SK-N-SH (cell line): ENCODE measurements at regions not wholly inside any gene's neighbourhood (a gene's known extent, or its start where the extent isn't known, plus 50 kb on each side); places are given as distances from the start of the nearest gene placed in this dataset.

Experiments
- CTCF ChIA-PET: fragments of 300-600, 350-600 bp; formaldehyde crosslinking; extraction: SDS; loops from one replicate; lab custom pipeline; 2021; lab: Yijun Ruan, JAX
- POLR2A ChIA-PET: fragments of 350-600 bp; sonication (Branson Sonifier 250); formaldehyde crosslinking; extraction: SDS; loops from one replicate; lab custom pipeline; 2020; ENCODE audit warnings: antibody characterized with exemption, inconsistent platforms; lab: Yijun Ruan, JAX
- DNase-seq: peaks from one replicate; pipeline ENCODE4 v3.0.0; 2012
- H2AFZ ChIP-seq: fragments of 200-600 bp; sonication (generic); 2 replicates; pipeline ENCODE4 v1.8.1; 2016; ENCODE audit warnings: antibody characterized with exemption, mild to moderate bottlenecking, low read depth
- H3F3A ChIP-seq: fragments of 200-600 bp; sonication (generic); replicated peaks from 2 replicates; pipeline ENCODE3; 2016; ENCODE audit warnings: antibody characterized with exemption, mild to moderate bottlenecking; ENCODE audit not compliant: insufficient read depth
- H3K27ac ChIP-seq, 2 experiments: fragments of 200-500 bp in 1 of 2; fragments of 200-600 bp in 1 of 2; sonication (Bioruptor generic) in 1 of 2; sonication (generic), shearing (Covaris generic) in 1 of 2; 2 replicates each; pipeline versions ENCODE4 v1.5.1 to v1.6.1; 2014 to 2016; ENCODE audit warnings: low read depth in 2 of 2, inconsistent platforms in 1 of 2, low read length in 1 of 2, mild to moderate bottlenecking in 1 of 2, mixed read lengths in 1 of 2
- H3K27me3 ChIP-seq: fragments of 200-600 bp; sonication (generic), shearing (Covaris generic); 2 replicates; pipeline ENCODE4 v1.6.1; 2016; ENCODE audit warnings: mixed run types; ENCODE audit not compliant: insufficient read depth
- H3K36me3 ChIP-seq, 2 experiments: fragments of 200-500 bp in 1 of 2; fragments of 200-600 bp in 1 of 2; sonication (Bioruptor generic) in 1 of 2; sonication (generic) in 1 of 2; replicated peaks in 1 of 2; 2 replicates each; pipeline versions ENCODE3 to v1.5.1; 2014 to 2016; ENCODE audit warnings: low read length in 1 of 2, mild to moderate bottlenecking in 1 of 2; ENCODE audit not compliant: insufficient read depth in 2 of 2, control insufficient read depth in 1 of 2
- H3K4me1 ChIP-seq, 2 experiments: fragments of 200-500 bp in 1 of 2; fragments of 200-600 bp in 1 of 2; sonication (Bioruptor generic) in 1 of 2; sonication (generic), shearing (Covaris generic) in 1 of 2; 2 replicates each; pipeline versions ENCODE4 v1.5.1 to v1.6.1; 2014 to 2016; ENCODE audit warnings: low read depth in 1 of 2, low read length in 1 of 2, mixed run types in 1 of 2; ENCODE audit not compliant: insufficient read depth in 2 of 2, control insufficient read depth in 1 of 2
- H3K4me2 ChIP-seq: fragments of 200-600 bp; sonication (generic), shearing (Covaris generic); 2 replicates; pipeline ENCODE4 v1.6.1; 2017; ENCODE audit warnings: mixed run types
- H3K4me3 ChIP-seq, 2 experiments: fragments of 200-500 bp in 1 of 2; fragments of 200-600 bp in 1 of 2; sonication (Bioruptor generic) in 1 of 2; sonication (generic), shearing (Covaris generic) in 1 of 2; 2 replicates each; pipeline versions ENCODE4 v1.5.1 to v1.8.1; 2014 to 2016; ENCODE audit warnings: low read depth in 2 of 2, inconsistent platforms in 1 of 2, low read length in 1 of 2, mild to moderate bottlenecking in 1 of 2, mixed read lengths in 1 of 2, moderate library complexity in 1 of 2
- H3K79me2 ChIP-seq: fragments of 200-600 bp; sonication (generic); 2 replicates; pipeline ENCODE4 v1.8.1; 2017; ENCODE audit warnings: mild to moderate bottlenecking; ENCODE audit not compliant: insufficient read depth
- H3K9ac ChIP-seq: fragments of 200-600 bp; sonication (generic); 2 replicates; pipeline ENCODE4 v1.6.1; 2017; ENCODE audit warnings: mixed run types
- H3K9me2 ChIP-seq: fragments of 200-600 bp; sonication (generic); 2 replicates; pipeline ENCODE4 v1.6.1; 2017; ENCODE audit warnings: mixed run types
- H3K9me3 ChIP-seq: fragments of 200-600 bp; sonication (generic); 2 replicates; pipeline ENCODE4 v1.6.1; 2017; ENCODE audit warnings: mixed run types, mild to moderate bottlenecking, moderate library complexity
- H4K20me1 ChIP-seq: fragments of 200-600 bp; sonication (generic); 2 replicates; pipeline ENCODE4 v1.6.1; 2017; ENCODE audit warnings: mild to moderate bottlenecking, mixed run types; ENCODE audit not compliant: insufficient read depth
- CHD2 ChIP-seq: fragments of 150-350 bp; IDR thresholded peaks from 2 replicates; pipeline ENCODE4 v1.6.1; 2018; ENCODE audit warnings: low read length; ENCODE audit not compliant: partially characterized antibody
- CTCF ChIP-seq: fragments of 200-600 bp; sonication (generic); IDR thresholded peaks from 2 replicates; pipeline ENCODE4 v1.6.1; 2017; ENCODE audit warnings: antibody characterized with exemption, mild to moderate bottlenecking, moderate library complexity
- EP300 ChIP-seq, 2 experiments: IDR thresholded peaks; 2 replicates each; pipeline versions ENCODE4 v1.4.0 to v1.6.1; 2012; ENCODE audit warnings: borderline replicate concordance in 1 of 2, low read depth in 1 of 2, low read length in 1 of 2
- EZH2phosphoT487 ChIP-seq: fragments of 200-600 bp; sonication (generic); IDR thresholded peaks from 2 replicates; pipeline ENCODE4 v1.6.1; 2017; ENCODE audit warnings: low read depth, mixed run types, mild to moderate bottlenecking, antibody characterized with exemption, moderate library complexity, borderline replicate concordance
- FOSL2 ChIP-seq: IDR thresholded peaks from 2 replicates; pipeline ENCODE4 v1.4.0; 2012; ENCODE audit warnings: low read depth, mild to moderate bottlenecking, moderate library complexity, borderline replicate concordance
- GABPA ChIP-seq: IDR thresholded peaks from 2 replicates; pipeline ENCODE4 v1.4.0; 2012; ENCODE audit warnings: low read depth, mild to moderate bottlenecking
- GATA2 ChIP-seq: sonication (generic); formaldehyde crosslinking; IDR thresholded peaks from 2 replicates; pipeline ENCODE4 v1.5.0; 2020; ENCODE audit warnings: mild to moderate bottlenecking, missing genetic modification reagents
- IRF3 ChIP-seq: fragments of 150-350 bp; IDR thresholded peaks from 2 replicates; pipeline ENCODE4 v1.6.1; 2016; ENCODE audit warnings: mild to moderate bottlenecking, low read depth, low read length
- JUND ChIP-seq: IDR thresholded peaks from 2 replicates; pipeline ENCODE4 v1.4.0; 2012
- MAX ChIP-seq: IDR thresholded peaks from 2 replicates; pipeline ENCODE4 v1.4.0; 2012; ENCODE audit warnings: low read depth
- MXI1 ChIP-seq: IDR thresholded peaks from 2 replicates; pipeline ENCODE4 v1.6.1; 2012; ENCODE audit warnings: mild to moderate bottlenecking, low read depth, low read length, improper control_type of control experiment
- PBX3 ChIP-seq: IDR thresholded peaks from 2 replicates; pipeline ENCODE4; 2012
- POLR2AphosphoS5 ChIP-seq: IDR thresholded peaks from 2 replicates; pipeline ENCODE4 v1.6.1; 2012; ENCODE audit warnings: low read depth, low read length
- RCOR1 ChIP-seq: fragments of 150-350 bp; IDR thresholded peaks from 2 replicates; pipeline ENCODE4 v1.6.1; 2017; ENCODE audit warnings: antibody characterized with exemption, low read length
- RXRA ChIP-seq: IDR thresholded peaks from 2 replicates; pipeline ENCODE4 v1.4.0; 2012; ENCODE audit warnings: low read depth, mild to moderate bottlenecking, borderline replicate concordance
- SIN3A ChIP-seq: IDR thresholded peaks from 2 replicates; pipeline ENCODE4 v1.6.1; 2012; ENCODE audit warnings: low read depth, mild to moderate bottlenecking, low read length, moderate library complexity, borderline replicate concordance
- SMC3 ChIP-seq: IDR thresholded peaks from 2 replicates; pipeline ENCODE4 v1.6.1; 2012; ENCODE audit warnings: low read depth, low read length, improper control_type of control experiment
- TCF12 ChIP-seq: IDR thresholded peaks from 2 replicates; pipeline ENCODE4 v1.4.0; 2012
- USF1 ChIP-seq: IDR thresholded peaks from 2 replicates; pipeline ENCODE4 v1.4.0; 2012; ENCODE audit warnings: low read depth, borderline replicate concordance
- USF2 ChIP-seq: fragments of 150-350 bp; IDR thresholded peaks from 2 replicates; pipeline ENCODE4 v1.6.1; 2017; ENCODE audit warnings: antibody characterized with exemption, low read length, low read depth, borderline replicate concordance
- WGBS: methylation state at CpG from one replicate; pipeline ENCODE4 v1.1.6; 2017; ENCODE audit warnings: low lambda C conversion rate; 5-methylcytosine and 5-hydroxymethylcytosine counted together

GRCh38 chr16:65574326-65574966 is 452.6 kb upstream of the CDH11 start:
- peaks cover 14% of the 10 kb centered on the region for H3K9me3 ChIP-seq
- POLR2A ChIA-PET, result no interaction called here
- H3K27ac ChIP-seq, result no peak overlapping the region
- H3K27me3 ChIP-seq, result no peaks in the 10 kb centered on the region
- H2AFZ ChIP-seq, result no peak overlapping the region
- no peak overlapping the region for H3K9ac ChIP-seq
- no peak overlapping the region for H3K4me3 ChIP-seq
- no peaks in the 10 kb centered on the region for H3K36me3 ChIP-seq
- no peak for DNase-seq
- TF ChIP-seq CHD2, result no peak
- no peak for TF ChIP-seq JUND
- TF ChIP-seq POLR2AphosphoS5, result no peak
- no peak for TF ChIP-seq USF2
- no peak for TF ChIP-seq IRF3
- no peak for TF ChIP-seq MAX
- TF ChIP-seq PBX3, result no peak
- TF ChIP-seq FOSL2, result no peak
- no peak for TF ChIP-seq SIN3A
- no peak for TF ChIP-seq GABPA
- TF ChIP-seq RCOR1, result no peak
- TF ChIP-seq TCF12, result no peak
- TF ChIP-seq USF1, result no peak
- no peak for TF ChIP-seq MXI1
- no peak for TF ChIP-seq SMC3
- no peak for TF ChIP-seq RXRA
- no peak for TF ChIP-seq CTCF
- no peak for TF ChIP-seq EZH2phosphoT487
- no peak for TF ChIP-seq EP300 (IDR thresholded peaks at IDR 0.05; ENCODE audit: borderline replicate concordance in 1 of 2, low read depth in 1 of 2, low read length in 1 of 2)
- TF ChIP-seq GATA2 (CRISPR knock-in tag), result no peak
- no peaks in the 10 kb centered on the region for H3K79me2 ChIP-seq
- H3K4me1 ChIP-seq, result peaks cover 4 to 6% of the 10 kb centered on the region in 2 experiments; a peak in 2 of 4 replicates
- peaks cover 7% of the 10 kb centered on the region for H3F3A ChIP-seq
- CTCF ChIA-PET, result no interaction called here
- WGBS, result 83% methylated on average over 13 of the region's 13 CpGs
- H3K9me2 ChIP-seq, result no peaks in the 10 kb centered on the region; the same call in 1 of the 2 replicates
- no peak overlapping the region for H3K4me2 ChIP-seq
- H4K20me1 ChIP-seq, result no peaks in the 10 kb centered on the region
